Glomerular visceral epithelial cell (primary cell): ENCODE measurements at regions not wholly inside any gene's neighbourhood (a gene's known extent, or its start where the extent isn't known, plus 50 kb on each side); places are given as distances from the start of the nearest gene placed in this dataset.
"Not testable (repeated sequence)": the region's sequence is repeated elsewhere in the genome, so short reads cannot be mapped to it uniquely, and the experiment has no call there.

Experiments
- DNase-seq: peaks from one replicate; pipeline ENCODE4 v3.0.0-alpha.2; 2016; ENCODE audit errors: extremely low spot score

DNA sequence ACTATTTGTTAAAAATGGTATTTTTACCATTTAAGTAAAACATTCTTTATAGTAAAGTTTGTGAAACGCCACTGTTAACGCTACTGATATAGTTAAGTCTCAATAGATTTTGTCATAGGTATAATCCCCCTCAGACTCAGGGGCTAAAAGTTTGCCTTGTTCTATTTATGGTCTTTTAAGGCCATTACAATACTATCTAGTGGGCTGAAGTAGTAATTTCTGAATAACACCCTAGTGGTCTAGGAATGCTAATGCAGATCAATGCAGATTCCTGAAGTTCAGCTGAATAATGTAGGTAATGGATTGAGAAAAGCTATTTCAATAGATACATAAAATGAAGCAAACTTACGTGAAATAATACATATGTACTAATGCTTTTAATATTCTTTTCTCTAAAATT is 989.3 kb upstream of the NOVA1 start:
- DNase-seq: no peak

- no peak for DNase-seq
These were observed 1007.4 kb upstream of the NOVA1 start for GRCh38 chr14:27605282-27605681.

DNA sequence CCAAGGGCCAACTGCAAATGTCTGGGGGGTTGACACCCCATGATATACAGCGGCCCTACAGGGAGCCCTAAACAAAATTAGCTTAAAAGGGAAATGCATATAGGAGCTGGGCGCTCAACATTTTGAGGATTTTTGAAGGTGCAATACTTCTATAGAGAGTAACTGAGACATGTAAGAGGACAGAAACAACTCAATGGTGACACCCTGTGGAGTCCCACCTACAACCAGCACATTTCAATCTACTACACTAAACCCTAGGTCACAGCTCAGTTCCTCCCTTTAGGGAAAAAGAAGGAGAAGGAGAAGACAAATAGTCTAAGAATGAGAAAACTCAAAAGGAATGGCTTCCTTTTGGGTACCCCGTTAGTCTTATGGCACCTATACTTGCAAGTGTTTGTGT is 1010.5 kb upstream of the NOVA1 start:
- DNase-seq: no peak

DNA sequence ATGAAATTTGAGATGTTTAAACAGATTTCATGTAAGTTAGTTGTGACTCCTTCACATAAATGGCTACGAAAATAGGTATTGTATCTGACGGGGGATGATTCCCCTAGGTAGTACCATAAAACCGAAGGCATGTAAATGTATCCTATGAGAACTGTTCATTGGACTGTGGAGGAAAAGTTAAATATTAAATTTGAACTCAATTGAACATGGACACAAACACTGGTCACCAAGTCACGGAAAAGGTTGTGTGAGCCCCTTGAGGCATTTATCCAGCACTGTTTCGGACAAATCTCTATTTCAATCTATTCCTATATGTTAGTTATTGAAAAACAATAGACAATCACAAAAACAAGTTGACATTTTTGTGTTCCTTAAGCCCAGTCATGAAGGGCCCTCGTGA is 1014.3 kb upstream of the NOVA1 start:
- no peak for DNase-seq

- no peak for DNase-seq
These were observed 1015.3 kb upstream of the NOVA1 start for GRCh38 chr14:27613102-27613501.

DNA sequence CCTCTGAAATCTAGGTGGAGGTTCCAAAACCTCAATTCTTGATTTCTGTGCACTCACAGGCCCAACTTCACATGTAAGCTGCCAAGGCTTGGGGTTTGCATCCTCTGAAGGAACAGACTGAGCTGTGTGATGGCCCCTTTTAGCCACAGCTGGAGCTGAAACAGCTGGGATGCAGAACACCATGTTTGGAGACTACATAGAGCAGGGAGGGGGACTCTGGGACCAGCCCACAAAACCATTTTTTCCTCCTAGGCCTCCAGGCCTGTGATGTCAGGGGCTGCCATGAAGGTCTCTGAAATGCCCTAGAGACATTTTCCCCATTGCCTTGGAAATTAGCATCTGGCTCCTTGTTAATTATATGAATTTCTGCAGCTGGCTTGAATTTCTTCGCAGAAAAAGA is 1025.9 kb upstream of the NOVA1 start:
- DNase-seq: no peak

DNA sequence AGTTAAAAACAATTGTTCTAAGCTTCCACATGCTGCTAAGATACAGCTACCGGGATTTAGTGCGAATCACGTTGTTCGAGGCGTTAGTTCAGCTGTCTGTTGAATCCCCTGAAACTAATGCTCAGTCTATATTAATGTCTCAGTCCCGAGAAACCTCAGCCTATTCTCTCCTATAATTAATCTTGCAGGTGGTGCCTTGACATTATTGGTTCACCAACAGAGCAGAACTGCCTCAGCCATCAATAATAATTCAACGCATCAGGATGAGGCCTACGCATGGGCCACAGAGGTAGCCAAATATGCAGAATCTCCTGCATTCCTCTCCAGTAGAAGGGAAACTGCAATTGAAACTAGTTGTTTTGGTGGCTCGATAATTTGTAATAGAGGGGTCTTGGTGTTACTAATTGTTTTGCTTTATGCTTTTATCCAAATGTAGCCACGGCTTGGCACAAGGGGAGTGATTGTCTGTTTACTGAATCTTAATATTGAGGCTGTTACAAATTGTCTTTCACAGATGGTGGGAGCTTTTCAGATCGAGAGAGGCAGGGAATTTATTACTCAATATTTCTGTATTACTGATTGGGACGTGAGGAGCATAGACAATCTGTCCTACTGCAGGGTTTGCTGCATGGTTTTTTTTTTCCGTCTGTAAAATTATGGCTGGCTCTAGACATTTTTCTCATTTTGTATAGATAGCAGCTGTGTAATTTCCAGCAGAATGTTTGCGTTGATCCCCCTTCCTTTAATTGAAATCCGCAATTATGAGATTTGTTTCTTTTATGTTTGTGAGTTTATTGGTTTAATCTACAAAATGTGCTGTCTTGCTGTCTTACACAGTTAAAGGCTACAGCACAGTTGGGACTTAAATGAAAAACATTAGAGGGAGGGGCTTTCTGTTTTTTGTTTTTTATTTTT is 1036.5 kb upstream of the NOVA1 start:
- DNase-seq: no peak

DNA sequence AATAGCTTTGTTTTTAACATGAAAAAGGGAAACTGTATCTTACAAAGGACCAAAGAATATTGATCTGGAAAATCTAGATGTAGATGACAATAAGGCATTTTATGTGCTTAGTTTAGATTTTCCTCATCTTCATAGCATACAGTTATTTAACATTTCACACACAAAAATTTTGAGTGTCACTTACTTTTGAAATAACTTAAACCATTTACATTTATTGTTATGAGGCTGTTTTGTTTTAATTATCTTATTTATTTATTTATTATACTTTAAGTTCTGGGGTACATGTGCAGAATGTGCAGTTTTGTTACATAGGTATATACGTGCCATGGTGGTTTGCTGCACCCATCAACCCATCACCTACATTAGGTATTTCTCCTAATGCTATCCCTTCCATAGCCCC is 1042.9 kb upstream of the NOVA1 start:
- not testable (repeated sequence) for DNase-seq

DNA sequence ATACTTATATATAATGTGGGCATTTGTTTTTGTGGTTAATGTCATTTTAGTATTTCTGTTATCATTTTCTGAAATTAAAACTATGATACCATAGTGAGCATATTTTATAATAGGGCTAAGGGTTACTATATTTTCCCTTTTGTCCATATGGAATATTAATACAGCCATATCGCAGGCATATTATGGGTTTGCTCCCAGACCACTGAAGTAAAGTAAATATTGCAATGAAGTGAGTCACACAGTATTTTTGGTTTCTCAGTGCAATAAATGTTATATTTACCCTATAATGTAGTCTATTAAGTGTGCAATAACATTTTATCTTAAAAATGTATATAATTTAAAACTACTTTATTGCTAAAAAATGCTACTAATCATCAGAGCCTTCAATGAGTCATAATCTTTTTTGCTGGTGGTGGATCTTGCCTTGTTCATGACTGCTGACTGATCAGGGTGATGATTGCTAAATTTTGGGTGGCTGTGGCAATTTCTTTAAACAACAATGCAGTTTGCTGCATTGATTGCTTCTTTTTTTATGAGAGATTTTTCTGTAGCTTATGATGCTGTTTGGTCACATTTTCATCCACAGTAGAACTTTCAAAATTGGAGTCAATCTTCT is 1044.5 kb upstream of the NOVA1 start:
- DNase-seq: no peak

DNA sequence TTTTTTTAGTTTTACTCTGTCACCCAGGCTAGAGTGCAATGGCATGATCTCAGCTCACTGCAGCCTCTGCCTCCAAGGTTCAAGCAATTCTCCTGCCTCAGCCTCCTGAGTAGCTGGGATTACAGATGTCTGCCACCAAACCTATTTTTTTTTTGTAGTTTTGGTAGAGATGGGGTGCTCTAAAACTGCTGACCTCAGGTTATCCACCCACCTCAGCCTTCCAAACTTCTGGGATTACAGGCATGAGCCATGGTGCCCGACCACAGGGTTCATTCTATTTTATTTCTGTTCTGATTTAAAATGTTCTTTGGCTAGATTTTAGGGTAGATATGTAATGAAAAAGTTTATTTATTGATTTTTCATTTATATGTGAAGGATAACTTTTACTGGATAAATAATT is 1062.8 kb upstream of the NOVA1 start:
- no peak for DNase-seq

GRCh38 chr14:27668531-27668930 is 1070.7 kb upstream of the NOVA1 start:
- no peak for DNase-seq

DNA sequence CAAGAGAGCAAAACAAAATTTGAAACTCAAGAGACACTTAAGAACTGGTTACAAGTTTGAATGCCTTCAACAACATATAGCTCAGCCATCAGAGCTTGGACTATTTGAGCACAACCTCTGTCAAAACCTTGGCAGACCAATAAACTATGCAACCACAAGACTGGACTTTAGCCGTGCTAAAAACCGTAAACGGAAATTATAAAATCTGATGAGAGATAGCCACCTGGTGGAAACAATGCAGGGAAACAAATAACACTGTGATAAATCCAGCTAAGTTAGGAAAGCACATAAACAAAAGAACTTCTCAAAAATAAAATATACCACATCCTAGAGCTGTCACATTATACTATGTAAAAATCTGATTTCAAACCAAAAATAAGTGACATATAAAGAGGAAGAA is 1074.2 kb upstream of the NOVA1 start:
- DNase-seq: no peak

- not testable (repeated sequence) for DNase-seq
These were observed 1075.2 kb upstream of the NOVA1 start for GRCh38 chr14:27672811-27673737.

DNA sequence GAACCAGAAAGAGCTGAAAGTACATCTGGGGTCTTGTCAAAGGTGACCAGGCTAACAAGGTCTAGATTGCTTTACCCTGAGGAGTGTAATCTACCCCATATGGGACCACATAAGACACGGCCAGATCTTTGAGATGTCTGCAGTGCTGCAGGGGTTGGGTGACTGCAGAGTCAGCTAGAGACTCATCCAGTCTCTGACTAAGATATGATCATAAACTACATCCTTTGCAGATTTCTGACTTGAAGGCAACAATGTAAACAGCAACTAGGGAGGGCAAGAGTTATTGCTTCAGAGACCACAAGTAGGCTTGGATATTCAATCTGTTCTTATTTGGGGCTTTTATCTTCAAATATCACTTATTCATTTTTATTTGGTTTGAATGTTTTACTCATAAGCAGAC is 1080.5 kb upstream of the FOXG1 start:
- no peak for DNase-seq

DNA sequence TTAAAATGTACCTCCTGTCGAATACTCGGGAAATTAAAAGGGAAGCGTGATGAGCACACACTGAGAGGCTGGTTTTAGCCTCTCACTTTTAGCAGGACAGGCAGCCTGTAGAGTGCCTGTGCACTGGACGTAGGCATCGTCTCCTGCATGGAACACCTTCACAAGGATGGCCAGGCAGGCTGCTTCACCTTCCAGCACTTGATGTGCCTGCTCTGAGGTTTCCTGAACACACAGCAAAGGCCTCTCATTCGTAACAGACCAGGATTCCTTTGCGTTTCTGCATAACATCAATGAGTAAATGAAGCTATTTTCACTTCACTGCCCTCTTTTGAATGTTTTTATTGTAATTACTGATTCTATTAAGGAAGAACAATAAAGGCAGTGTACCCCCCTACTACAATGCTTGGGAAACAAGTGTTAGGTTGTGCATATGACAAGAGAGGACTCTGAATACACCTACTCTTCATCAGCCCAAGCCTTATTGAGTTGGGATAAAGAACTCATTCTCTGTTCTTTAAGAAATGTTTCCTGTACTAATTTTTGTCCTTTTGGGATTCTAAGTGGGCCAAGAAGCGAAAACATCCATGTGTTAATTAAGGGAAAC is 1077.6 kb upstream of the FOXG1 start:
- no peak for DNase-seq

GRCh38 chr14:27712364-27712763 is 1054.2 kb upstream of the FOXG1 start:
- no peak for DNase-seq

DNA sequence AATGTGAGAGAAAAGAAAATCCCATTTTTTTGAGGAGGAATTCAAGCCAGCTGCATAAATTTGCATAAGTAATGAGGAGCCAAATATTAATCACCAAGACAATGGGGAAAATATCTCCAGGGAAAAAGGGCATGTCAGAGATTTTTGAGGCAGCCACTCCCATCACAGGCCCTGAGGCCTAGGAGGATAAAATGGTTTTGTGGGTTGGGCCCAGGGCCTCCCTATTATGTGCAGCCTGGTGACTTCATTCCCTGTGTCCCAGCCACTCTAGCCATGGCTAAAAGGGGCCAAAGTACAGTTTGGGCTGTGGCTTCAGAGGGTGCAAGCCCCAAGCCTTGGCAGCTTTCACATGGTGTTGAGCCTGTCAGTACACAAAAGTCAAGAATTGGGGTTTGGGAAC is 1051.0 kb upstream of the FOXG1 start:
- no peak for DNase-seq

GRCh38 chr14:27721760-27722159 is 1044.8 kb upstream of the FOXG1 start:
- no peak for DNase-seq

DNA sequence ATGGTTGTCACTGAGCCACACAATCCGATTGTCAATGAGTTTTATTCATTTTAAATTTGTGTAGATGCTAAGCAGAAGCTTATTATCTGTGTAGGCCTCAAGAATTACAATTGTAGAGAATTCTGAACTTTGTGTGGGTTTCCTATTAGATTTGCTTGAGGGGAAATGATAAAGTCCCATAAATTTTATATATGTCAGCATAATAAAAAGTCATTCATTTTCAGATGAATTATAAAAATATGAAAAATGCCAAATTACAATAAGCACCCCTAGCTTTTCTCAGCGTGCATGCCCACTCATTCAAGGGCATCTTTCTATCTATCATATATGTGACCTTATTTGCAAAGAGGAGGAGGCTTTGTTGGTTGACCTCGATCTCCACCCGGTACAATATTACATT is 1041.1 kb upstream of the FOXG1 start:
- DNase-seq: no peak

- no peak for DNase-seq
These were observed 1039.3 kb upstream of the FOXG1 start for GRCh38 chr14:27727251-27727770.

GRCh38 chr14:27730204-27730603 is 1036.4 kb upstream of the FOXG1 start:
- no peak for DNase-seq
